ENCODE measurements at regions not wholly inside any gene's neighbourhood (a gene's known extent, or its start where the extent isn't known, plus 50 kb on each side); places are given as distances from the start of the nearest gene placed in this dataset.

- no peak for TF ChIP-seq REL (CRISPR knock-in tag; conservative IDR thresholded peaks at IDR 0.05)
- no peak for TF ChIP-seq NFRKB (IDR thresholded peaks at IDR 0.05)
- peak; percentile 63 for TF ChIP-seq HDAC2 (CRISPR knock-in tag; IDR thresholded peaks at IDR 0.05)
- peak; percentile 71; the same call in 1 of the 2 replicates for TF ChIP-seq HOXA5 (CRISPR knock-in tag; IDR thresholded peaks at IDR 0.05)
- peak; percentile 92 for TF ChIP-seq GATAD2A (CRISPR knock-in tag; IDR thresholded peaks at IDR 0.05)
- peak; percentile 80 for TF ChIP-seq TCF7 (IDR thresholded peaks at IDR 0.05; ENCODE audit: low read depth)
- TF ChIP-seq RERE (CRISPR knock-in tag; IDR thresholded peaks at IDR 0.05; ENCODE audit: low read depth): peak; percentile 69
- peak; percentile 85 for TF ChIP-seq ELF3 (CRISPR knock-in tag; IDR thresholded peaks at IDR 0.05)
- no peak for TF ChIP-seq ATF7-NPFF (CRISPR knock-in tag; IDR thresholded peaks at IDR 0.05; ENCODE audit: low read depth)
- TF ChIP-seq TBX2 (CRISPR knock-in tag; IDR thresholded peaks at IDR 0.05; ENCODE audit: borderline replicate concordance): 0 out of 2 replicates have a peak, but pooled peaks have one; percentile 20
- peak; percentile 26; the same call in 1 of the 2 replicates for TF ChIP-seq DRAP1 (CRISPR knock-in tag; IDR thresholded peaks at IDR 0.05)
- TF ChIP-seq EP300 (IDR thresholded peaks at IDR 0.05; ENCODE audit: low read depth in 2 of 2, low read length in 2 of 2): peak in 1 of 2 experiments; percentile 90; a peak in 2 of 4 replicates
- TF ChIP-seq EP300 (CRISPR knock-in tag; IDR thresholded peaks at IDR 0.05; ENCODE audit: borderline replicate concordance): 0 out of 2 replicates have a peak, but pooled peaks have one; percentile 32
- TF ChIP-seq ZNF362 (CRISPR knock-in tag; IDR thresholded peaks at IDR 0.05; ENCODE audit: borderline replicate concordance): peak; percentile 40; the same call in 1 of the 2 replicates
- TF ChIP-seq ATF1 (CRISPR knock-in tag; IDR thresholded peaks at IDR 0.05): no peak
- TF ChIP-seq FOXA1 (IDR thresholded peaks at IDR 0.05): no peak
- TF ChIP-seq FOXA1 (CRISPR knock-in tag; IDR thresholded peaks at IDR 0.05): peak; percentile 43
- TF ChIP-seq ISL2 (CRISPR knock-in tag; IDR thresholded peaks at IDR 0.05): peak; percentile 79
- 0 out of 2 replicates have a peak, but pooled peaks have one; percentile 42 for TF ChIP-seq CEBPG (CRISPR knock-in tag; IDR thresholded peaks at IDR 0.05)
- peak; percentile 95 for TF ChIP-seq NCOR1 (IDR thresholded peaks at IDR 0.05; ENCODE audit: borderline replicate concordance, low read length)
- no peak for TF ChIP-seq ZNF792 (CRISPR knock-in tag; IDR thresholded peaks at IDR 0.05)
- no peak for TF ChIP-seq TIGD3 (CRISPR knock-in tag; IDR thresholded peaks at IDR 0.05; ENCODE audit: borderline replicate concordance)
- TF ChIP-seq ZNF12 (CRISPR knock-in tag; IDR thresholded peaks at IDR 0.05): 0 out of 2 replicates have a peak, but pooled peaks have one; percentile 49
- 0 out of 2 replicates have a peak, but pooled peaks have one; percentile 47 for TF ChIP-seq KAT8 (CRISPR knock-in tag; IDR thresholded peaks at IDR 0.05)
- TF ChIP-seq HHEX (CRISPR knock-in tag; IDR thresholded peaks at IDR 0.05): peak; percentile 73
- TF ChIP-seq CBX2 (IDR thresholded peaks at IDR 0.05; ENCODE audit: low read depth, low read length): no peak
- TF ChIP-seq CBX2 (CRISPR knock-in tag; IDR thresholded peaks at IDR 0.05; ENCODE audit: low read depth): no peak
These were observed 200.8 kb upstream of the KRR1 start (continued) for GRCh38 chr12:75712223-75712622.
